NOMO-1 treated with dmso at 0.1 percent for 144 hours (cell line): ENCODE measurements at regions not wholly inside any gene's neighbourhood (a gene's known extent, or its start where the extent isn't known, plus 50 kb on each side); places are given as distances from the start of the nearest gene placed in this dataset.
A peak's percentile ranks its signal among the peaks of the same experiment; 100 is the strongest.

Experiments
- DNase-seq: peaks from one replicate; lab custom pipeline; 2025; ENCODE audit not compliant: unreplicated experiment; lab: John Stamatoyannopoulos, UW

GRCh38 chrX:131703646-131704045 is 159.8 kb downstream of the OR13H1 start:
- DNase-seq = no peak

GRCh38 chrX:131704136-131704695 is 160.3 kb downstream of the OR13H1 start:
- DNase-seq = peak; percentile 71

DNA sequence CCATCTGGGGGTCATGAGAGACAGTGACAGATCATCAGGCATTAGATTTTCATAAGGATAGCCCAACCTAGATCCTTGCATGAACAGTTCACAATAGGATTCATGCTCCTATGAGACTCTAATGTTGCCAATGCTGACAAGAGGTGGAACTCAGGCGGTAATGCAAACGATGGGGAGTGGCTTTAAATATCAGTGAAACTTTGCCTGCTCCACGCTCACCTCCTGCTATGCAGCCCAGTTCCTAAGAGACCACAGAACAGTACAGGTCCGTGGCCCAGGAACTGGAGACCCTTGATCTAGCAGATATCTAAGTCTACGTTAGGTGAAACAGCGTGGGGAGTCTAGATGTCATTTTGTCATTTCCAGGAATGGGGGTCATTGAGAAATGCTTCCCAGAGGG is 165.7 kb downstream of the OR13H1 start:
- DNase-seq = no peak

DNA sequence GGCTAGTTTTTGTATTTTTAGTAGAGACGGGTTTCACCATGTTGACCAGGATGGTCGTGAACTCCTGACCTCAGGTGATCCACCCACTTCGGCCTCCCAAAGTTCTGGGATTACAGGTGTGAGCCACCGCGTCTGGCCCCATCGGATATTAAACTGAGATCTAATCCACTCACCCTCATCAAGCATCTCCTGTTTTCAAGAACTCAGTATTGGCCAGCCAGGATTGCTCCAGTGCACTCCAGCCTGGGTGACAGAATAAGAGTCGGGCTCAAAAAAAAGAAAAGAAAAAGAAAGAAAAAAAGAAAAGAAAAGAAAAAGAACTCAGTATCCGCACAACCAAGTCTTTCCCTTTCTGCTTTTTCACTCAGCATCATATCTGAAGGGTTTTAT is 167.6 kb downstream of the OR13H1 start:
- no peak for DNase-seq

DNA sequence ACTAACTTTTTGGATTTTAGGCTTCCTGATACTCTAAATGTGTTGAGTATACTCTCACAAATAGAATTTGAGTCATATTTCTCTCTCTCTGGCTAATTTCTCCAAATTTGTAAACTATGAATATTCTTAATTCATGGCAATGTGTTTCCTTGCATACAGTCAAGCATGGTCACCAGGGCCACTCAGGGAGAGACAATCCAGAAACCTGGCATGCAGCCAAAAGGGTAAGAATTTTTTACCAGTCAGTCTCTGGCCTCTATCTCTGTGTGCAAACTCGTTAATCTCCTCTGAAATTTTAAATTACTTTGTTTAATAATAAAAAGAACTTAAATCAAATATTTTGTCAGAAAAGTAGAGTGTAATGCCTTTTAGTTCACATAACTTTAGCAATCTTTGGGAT is 179.8 kb downstream of the OR13H1 start:
- DNase-seq = no peak

- DNase-seq = no peak
Observed at GRCh38 chrX:131724292-131724691, 180.4 kb downstream of the OR13H1 start.

DNA sequence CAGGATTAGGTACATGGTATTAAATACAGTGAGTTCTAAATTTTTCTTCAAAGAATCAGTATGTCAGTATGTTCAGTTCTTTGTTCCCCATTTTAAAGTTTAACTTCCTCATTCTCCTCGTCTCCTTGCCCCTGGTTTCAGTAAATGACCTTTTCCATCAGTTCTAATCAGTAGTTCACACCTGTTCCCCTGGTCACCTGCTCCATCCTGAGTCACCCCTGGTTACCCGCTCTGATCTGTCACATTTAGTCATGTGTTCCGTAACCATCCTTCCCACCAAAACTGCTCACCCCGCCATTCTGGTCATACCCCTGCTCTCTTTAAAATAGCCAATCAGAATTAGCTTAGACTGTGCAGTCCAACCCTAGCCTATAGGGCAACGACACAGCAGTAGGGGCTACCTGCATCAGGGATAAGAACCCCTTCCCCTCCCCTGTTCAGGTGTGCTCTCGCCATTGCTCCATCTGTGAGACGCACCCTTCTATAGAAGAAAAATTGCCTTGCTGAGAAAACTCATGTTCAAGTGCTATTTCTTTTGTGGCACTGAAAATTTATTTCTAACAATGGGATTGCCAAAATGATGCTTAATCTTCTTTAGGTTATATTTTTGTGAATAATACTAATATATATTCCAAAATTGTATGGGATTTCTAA is 181.3 kb downstream of the OR13H1 start:
- DNase-seq = no peak

- no peak for DNase-seq
Observed at GRCh38 chrX:131727778-131728177, 183.9 kb downstream of the OR13H1 start.

DNA sequence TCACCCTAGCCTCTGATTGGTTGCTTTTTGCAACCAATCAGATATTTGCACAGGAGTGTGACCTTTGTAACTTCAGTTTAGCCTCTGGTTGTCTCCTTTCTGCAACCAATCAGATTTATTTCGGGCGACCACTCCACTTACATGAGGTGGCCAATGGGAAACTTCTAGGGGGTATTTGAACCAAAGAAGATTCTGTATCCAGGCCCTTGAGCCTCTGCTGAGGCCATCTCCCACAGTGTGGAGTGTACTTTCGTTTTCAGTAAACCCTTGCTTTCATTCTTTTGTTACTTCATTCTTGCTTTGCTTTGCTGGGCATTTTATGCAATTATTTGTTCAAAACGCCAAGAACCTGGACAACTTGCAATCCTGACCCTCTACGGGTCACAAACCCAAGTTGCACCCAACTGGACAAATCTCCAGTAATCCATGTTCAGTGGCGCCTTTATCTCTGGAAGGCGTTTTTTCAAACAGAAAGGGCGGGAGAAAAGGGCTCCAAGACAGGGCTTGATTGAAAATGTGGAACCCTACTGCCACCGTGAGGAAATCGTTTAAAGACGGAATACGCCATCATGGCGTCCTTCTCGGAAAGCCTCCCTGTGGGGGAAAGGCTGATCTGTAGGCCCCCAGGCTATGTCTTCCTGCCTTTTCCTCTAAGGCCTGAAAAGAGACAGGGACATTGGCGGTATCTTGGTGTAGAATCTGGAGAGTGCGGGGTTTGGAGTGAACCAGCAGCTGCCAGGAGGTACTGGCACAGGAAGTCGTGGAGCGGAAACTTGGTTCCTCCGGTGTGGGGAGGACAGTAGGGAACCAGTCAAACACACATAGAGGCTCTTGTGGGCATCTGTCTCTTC is 184.6 kb downstream of the OR13H1 start:
- DNase-seq = peak; percentile 67

- peak; percentile 78 for DNase-seq
Observed at GRCh38 chrX:131729295-131729694, 185.4 kb downstream of the OR13H1 start.

GRCh38 chrX:131734621-131735020 is 190.7 kb downstream of the OR13H1 start:
- peak; percentile 74 for DNase-seq

GRCh38 chrX:131735127-131735526 is 191.3 kb downstream of the OR13H1 start:
- no peak for DNase-seq

- DNase-seq = peak; percentile 79
Observed at GRCh38 chrX:131739823-131740222, 195.9 kb downstream of the OR13H1 start.

GRCh38 chrX:131741103-131741581 is 197.3 kb downstream of the OR13H1 start:
- peak; percentile 61 for DNase-seq

GRCh38 chrX:131745942-131746489 is 202.1 kb downstream of the OR13H1 start:
- DNase-seq = no peak

DNA sequence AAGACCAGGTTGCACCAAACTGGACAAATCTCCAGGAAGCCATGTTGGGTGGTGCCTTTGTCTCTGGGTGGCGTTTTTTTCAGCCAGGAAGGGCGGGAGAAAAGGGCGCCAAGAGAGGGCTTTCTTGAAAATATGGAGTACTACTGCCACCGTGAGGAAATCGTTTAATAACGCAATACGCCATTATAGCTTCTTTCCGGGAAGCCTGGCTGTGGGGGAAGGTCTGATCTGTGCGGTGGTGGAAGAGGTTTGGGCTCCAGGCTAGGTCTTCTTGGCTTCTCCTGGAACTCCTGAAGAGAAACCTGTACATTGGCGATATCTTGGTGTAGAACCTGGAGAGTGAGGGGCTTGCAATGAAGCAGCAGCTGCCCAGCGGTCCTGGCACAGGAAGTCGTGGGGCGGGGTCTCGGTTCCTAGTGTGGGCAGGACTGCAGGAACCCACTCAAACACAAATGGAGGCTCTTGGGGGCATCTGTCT is 202.7 kb downstream of the OR13H1 start:
- DNase-seq = peak; percentile 61

- peak; percentile 80 for DNase-seq
Observed at GRCh38 chrX:131747173-131747572, 203.3 kb downstream of the OR13H1 start.

GRCh38 chrX:131752493-131753198 is 208.8 kb downstream of the OR13H1 start:
- DNase-seq = peak; percentile 81

DNA sequence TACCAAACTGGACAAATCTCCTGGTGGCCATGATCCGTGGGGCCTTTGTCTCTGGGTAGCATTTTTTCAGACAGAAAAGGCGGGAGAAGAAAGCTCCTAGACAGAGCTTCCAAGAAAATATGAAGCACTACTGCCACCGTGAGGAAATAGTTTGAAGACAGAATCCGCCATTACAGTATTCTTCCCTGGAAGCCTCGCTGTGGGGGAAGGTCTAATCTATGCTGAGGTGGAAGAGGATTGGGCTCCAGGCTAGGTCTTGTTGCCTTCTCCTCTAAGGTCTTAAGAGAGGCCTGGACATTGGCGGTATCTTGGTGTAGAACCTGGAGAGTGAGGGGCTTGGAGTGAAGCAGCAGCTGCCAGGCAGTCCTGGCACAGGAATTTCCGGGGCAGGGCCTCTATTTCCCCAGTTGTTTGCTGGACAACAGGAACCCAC is 218.9 kb downstream of the OR13H1 start:
- peak; percentile 49 for DNase-seq

- DNase-seq = peak; percentile 68
Observed at GRCh38 chrX:131763674-131764073, 219.8 kb downstream of the OR13H1 start.

DNA sequence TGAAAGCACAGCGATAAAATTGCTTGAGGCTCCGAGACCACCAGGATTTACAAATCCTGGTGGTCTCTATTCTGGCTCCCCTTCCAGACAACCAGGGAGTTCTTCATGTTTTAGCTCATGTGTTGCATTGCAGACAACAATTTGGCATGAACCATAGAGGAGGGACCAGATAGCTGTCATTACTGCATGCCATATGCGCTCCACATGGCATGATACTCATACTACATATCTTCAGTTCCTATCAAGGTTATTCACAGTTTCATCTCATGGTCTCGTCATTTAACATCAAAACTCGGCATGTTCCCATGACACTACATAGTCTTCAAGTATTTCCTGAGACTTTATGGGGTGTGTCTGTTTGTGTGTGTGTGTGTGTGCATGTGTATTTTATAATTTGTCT is 220.3 kb downstream of the OR13H1 start:
- DNase-seq = no peak
